Adipocyte (in vitro differentiated cells): ENCODE measurements at regions not wholly inside any gene's neighbourhood (a gene's known extent, or its start where the extent isn't known, plus 50 kb on each side); places are given as distances from the start of the nearest gene placed in this dataset.

Experiments
- DNase-seq: peaks from one replicate; pipeline ENCODE4 v3.0.0-alpha.2; 2015; ENCODE audit warnings: low read depth
- H3K27me3 ChIP-seq: replicated peaks from 2 replicates; pipeline ENCODE4 v1.7.0; 2013; ENCODE audit warnings: mild to moderate bottlenecking, low read length, moderate library complexity; ENCODE audit not compliant: control insufficient read depth, insufficient read depth
- H3K36me3 ChIP-seq: 2 replicates; pipeline ENCODE4 v1.7.0; 2013; ENCODE audit warnings: low read length, mild to moderate bottlenecking, moderate library complexity; ENCODE audit not compliant: control insufficient read depth, insufficient read depth, severe bottlenecking
- H3K4me1 ChIP-seq: 2 replicates; pipeline ENCODE4 v1.7.0; 2013; ENCODE audit warnings: mild to moderate bottlenecking, low read length, moderate library complexity; ENCODE audit not compliant: control insufficient read depth, insufficient read depth
- H3K4me3 ChIP-seq: 2 replicates; pipeline ENCODE4 v1.7.0; 2013; ENCODE audit warnings: mild to moderate bottlenecking, low read length, moderate library complexity
- H3K9ac ChIP-seq: 2 replicates; pipeline ENCODE4 v1.7.0; 2013; ENCODE audit warnings: mild to moderate bottlenecking, low read length, moderate library complexity
- H3K9me3 ChIP-seq: 2 replicates; pipeline ENCODE4 v1.7.0; 2013; ENCODE audit warnings: mild to moderate bottlenecking, low read length, moderate library complexity; ENCODE audit not compliant: control insufficient read depth

GRCh38 chr3:193754719-193755118 lies 161.7 kb downstream of the OPA1 start:
- Histone ChIP-seq H3K27me3 (no peaks in the 10 kb centered on the region), H3K9ac (no peak overlapping the region), H3K4me1 (no peaks in the 10 kb centered on the region), H3K4me3 (no peak overlapping the region), H3K9me3 (peaks cover 44% of the 10 kb centered on the region), H3K36me3 (no peaks in the 10 kb centered on the region)
- DNase-seq = no peak

- DNase-seq = no peak
- no peaks in the 10 kb centered on the region for H3K27me3 ChIP-seq
- no peak overlapping the region for H3K4me3 ChIP-seq
- H3K36me3 ChIP-seq = no peaks in the 10 kb centered on the region
- H3K9ac ChIP-seq = no peak overlapping the region
- no peaks in the 10 kb centered on the region for H3K4me1 ChIP-seq
- H3K9me3 ChIP-seq = peaks cover 40% of the 10 kb centered on the region
These were observed 163.5 kb downstream of the OPA1 start for GRCh38 chr3:193756536-193756935.

- no peaks in the 10 kb centered on the region for H3K36me3 ChIP-seq
- H3K4me1 ChIP-seq = no peaks in the 10 kb centered on the region
- H3K9me3 ChIP-seq = peaks cover 40% of the 10 kb centered on the region
- no peak overlapping the region for H3K9ac ChIP-seq
- no peak for DNase-seq
- H3K4me3 ChIP-seq = no peak overlapping the region
- H3K27me3 ChIP-seq = peaks cover under 1% of the 10 kb centered on the region
These were observed 164.4 kb downstream of the OPA1 start for GRCh38 chr3:193757457-193757856.

- Histone ChIP-seq H3K9me3 (peaks cover 21% of the 10 kb centered on the region), H3K27me3 (peaks cover 14% of the 10 kb centered on the region), H3K36me3 (no peaks in the 10 kb centered on the region), H3K4me3 (no peak overlapping the region), H3K4me1 (no peaks in the 10 kb centered on the region), H3K9ac (no peak overlapping the region)
- DNase-seq = no peak
These were observed 169.0 kb downstream of the OPA1 start for GRCh38 chr3:193761969-193762368.

GRCh38 chr3:193762657-193763056 lies 169.6 kb downstream of the OPA1 start:
- Histone ChIP-seq H3K4me3 (no peak overlapping the region), H3K36me3 (no peaks in the 10 kb centered on the region), H3K9ac (no peak overlapping the region), H3K27me3 (peaks cover 14% of the 10 kb centered on the region), H3K9me3 (peaks cover 14% of the 10 kb centered on the region), H3K4me1 (peaks cover under 1% of the 10 kb centered on the region)
- no peak for DNase-seq

GRCh38 chr3:193764959-193765358 lies 172.0 kb downstream of the OPA1 start:
- Histone ChIP-seq H3K9me3 (no peaks in the 10 kb centered on the region), H3K27me3 (peaks cover 14% of the 10 kb centered on the region), H3K4me1 (peaks cover 10% of the 10 kb centered on the region), H3K4me3 (no peak overlapping the region), H3K9ac (no peak overlapping the region), H3K36me3 (no peaks in the 10 kb centered on the region)
- no peak for DNase-seq

- peaks cover 10% of the 10 kb centered on the region for H3K4me1 ChIP-seq
- no peaks in the 10 kb centered on the region for H3K9me3 ChIP-seq
- H3K27me3 ChIP-seq = peaks cover 28% of the 10 kb centered on the region
- DNase-seq = no peak
- H3K36me3 ChIP-seq = no peaks in the 10 kb centered on the region
- H3K4me3 ChIP-seq = no peak overlapping the region
- no peak overlapping the region for H3K9ac ChIP-seq
These were observed 174.5 kb downstream of the OPA1 start for GRCh38 chr3:193767353-193768069.

GRCh38 chr3:193768070-193768394 lies 175.0 kb downstream of the OPA1 start:
- Histone ChIP-seq H3K36me3 (no peaks in the 10 kb centered on the region), H3K9ac (no peak overlapping the region), H3K27me3 (peaks cover 28% of the 10 kb centered on the region), H3K4me1 (peaks cover 10% of the 10 kb centered on the region), H3K4me3 (no peak overlapping the region), H3K9me3 (no peaks in the 10 kb centered on the region)
- DNase-seq = no peak

GRCh38 chr3:193769437-193769836 lies 176.4 kb downstream of the OPA1 start:
- DNase-seq = no peak
- Histone ChIP-seq H3K27me3 (peaks cover 18% of the 10 kb centered on the region), H3K4me1 (peaks cover 23% of the 10 kb centered on the region), H3K9ac (no peak overlapping the region), H3K9me3 (no peaks in the 10 kb centered on the region), H3K36me3 (no peaks in the 10 kb centered on the region), H3K4me3 (no peak overlapping the region)

- Histone ChIP-seq H3K36me3 (no peaks in the 10 kb centered on the region), H3K4me1 (peaks cover 26% of the 10 kb centered on the region), H3K4me3 (no peak overlapping the region), H3K9me3 (no peaks in the 10 kb centered on the region), H3K27me3 (peaks cover 28% of the 10 kb centered on the region), H3K9ac (no peak overlapping the region)
- DNase-seq = no peak
These were observed 178.1 kb downstream of the OPA1 start for GRCh38 chr3:193771011-193771652.

- Histone ChIP-seq H3K27me3 (peaks cover 32% of the 10 kb centered on the region), H3K9me3 (no peaks in the 10 kb centered on the region), H3K36me3 (no peaks in the 10 kb centered on the region), H3K4me1 (peaks cover 26% of the 10 kb centered on the region), H3K4me3 (no peak overlapping the region), H3K9ac (no peak overlapping the region)
- DNase-seq = no peak
These were observed 178.8 kb downstream of the OPA1 start for GRCh38 chr3:193771653-193772421.
